ENCODE measurements at regions not wholly inside any gene's neighbourhood (a gene's known extent, or its start where the extent isn't known, plus 50 kb on each side); places are given as distances from the start of the nearest gene placed in this dataset.
A peak's percentile ranks its signal among the peaks of the same experiment; 100 is the strongest.
"Not testable (repeated sequence)": the region's sequence is repeated elsewhere in the genome, so short reads cannot be mapped to it uniquely, and the experiment has no call there.

DNA sequence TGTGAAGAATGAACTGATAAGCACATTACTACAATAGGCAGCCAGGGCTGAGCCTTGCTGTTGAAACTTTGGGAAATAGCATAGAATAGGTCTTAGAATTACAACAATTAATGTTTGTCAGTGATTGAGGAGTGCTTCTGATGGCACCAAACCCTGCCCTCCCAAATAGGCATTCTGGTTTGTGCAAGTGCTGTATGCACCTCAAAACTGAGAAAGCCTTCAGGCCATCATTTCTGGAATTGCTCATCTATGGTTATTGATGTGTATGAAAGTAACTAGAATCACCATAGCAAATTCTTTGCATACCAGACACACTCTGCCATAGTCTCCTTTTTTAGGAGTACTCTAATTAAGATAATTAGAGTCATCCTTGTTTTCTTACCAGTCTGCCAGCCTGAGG lies 585.0 kb upstream of the MBL2 start:
- no peaks in the 10 kb centered on the region for H3K9me3 Mint-ChIP-seq (ENCODE audit: low read depth, unreplicated experiment)
- no peaks in the 10 kb centered on the region for H3K4me1 Mint-ChIP-seq (ENCODE audit: low read depth, unreplicated experiment)
- no peaks in the 10 kb centered on the region for H3K27me3 Mint-ChIP-seq (ENCODE audit: unreplicated experiment)
- CTCF ChIA-PET: no interaction called here
- no peaks in the 10 kb centered on the region for H3K36me3 Mint-ChIP-seq (ENCODE audit: insufficient read depth, unreplicated experiment)
- no peak for DNase-seq
- no TSS peak for BruUV-seq (replicated peaks)
- no peak overlapping the region for H3K4me3 Mint-ChIP-seq (ENCODE audit: low read depth, unreplicated experiment)
- intact Hi-C loops (cut with micrococcal nuclease; ENCODE audit: unreplicated experiment): no loop called here
- TF ChIP-seq, protein P1, sequence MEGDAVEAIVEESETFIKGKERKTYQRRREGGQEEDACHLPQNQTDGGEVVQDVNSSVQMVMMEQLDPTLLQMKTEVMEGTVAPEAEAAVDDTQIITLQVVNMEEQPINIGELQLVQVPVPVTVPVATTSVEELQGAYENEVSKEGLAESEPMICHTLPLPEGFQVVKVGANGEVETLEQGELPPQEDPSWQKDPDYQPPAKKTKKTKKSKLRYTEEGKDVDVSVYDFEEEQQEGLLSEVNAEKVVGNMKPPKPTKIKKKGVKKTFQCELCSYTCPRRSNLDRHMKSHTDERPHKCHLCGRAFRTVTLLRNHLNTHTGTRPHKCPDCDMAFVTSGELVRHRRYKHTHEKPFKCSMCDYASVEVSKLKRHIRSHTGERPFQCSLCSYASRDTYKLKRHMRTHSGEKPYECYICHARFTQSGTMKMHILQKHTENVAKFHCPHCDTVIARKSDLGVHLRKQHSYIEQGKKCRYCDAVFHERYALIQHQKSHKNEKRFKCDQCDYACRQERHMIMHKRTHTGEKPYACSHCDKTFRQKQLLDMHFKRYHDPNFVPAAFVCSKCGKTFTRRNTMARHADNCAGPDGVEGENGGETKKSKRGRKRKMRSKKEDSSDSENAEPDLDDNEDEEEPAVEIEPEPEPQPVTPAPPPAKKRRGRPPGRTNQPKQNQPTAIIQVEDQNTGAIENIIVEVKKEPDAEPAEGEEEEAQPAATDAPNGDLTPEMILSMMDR (IDR thresholded peaks at IDR 0.05; ENCODE audit: unreplicated experiment): no peak
- no peak overlapping the region for H3K27ac Mint-ChIP-seq (ENCODE audit: unreplicated experiment)

DNA sequence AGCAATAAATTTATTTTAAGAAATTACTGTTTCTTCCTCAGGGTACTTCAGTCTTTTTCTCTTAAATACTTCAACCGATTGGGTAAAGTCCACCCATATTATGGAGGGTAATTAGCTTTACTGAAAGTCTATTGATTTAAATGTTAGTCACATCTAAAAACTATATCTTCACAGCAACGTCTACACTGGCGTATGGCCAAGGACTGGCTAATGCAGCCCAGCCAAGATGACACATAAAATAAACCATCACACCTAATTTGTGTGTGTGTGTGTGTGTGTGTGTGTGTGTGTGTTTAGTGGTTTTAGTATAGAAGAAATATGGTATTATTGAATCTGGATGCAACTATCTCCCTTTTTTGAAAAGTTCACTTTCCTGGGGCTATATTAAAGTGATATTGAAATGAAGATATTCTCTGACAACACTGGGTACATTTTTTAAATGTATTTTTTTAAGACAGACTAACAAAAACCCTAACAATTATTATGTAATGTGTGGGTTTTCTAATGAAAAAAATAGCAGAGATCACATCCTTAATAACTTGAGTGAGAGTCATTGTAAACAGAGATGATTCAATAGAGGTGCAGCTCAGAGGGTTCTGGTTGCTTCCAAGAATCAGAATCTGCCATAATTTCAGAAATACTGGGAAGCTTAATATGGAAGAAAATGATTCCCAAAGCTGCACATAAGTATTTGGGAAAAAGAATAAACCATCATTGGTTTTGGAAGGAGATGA lies 584.2 kb upstream of the MBL2 start:
- Mint-ChIP-seq H3K27me3 (ENCODE audit: unreplicated experiment) (no peaks in the 10 kb centered on the region), H3K27ac (ENCODE audit: unreplicated experiment) (no peak overlapping the region), H3K4me3 (ENCODE audit: low read depth, unreplicated experiment) (no peak overlapping the region), H3K36me3 (ENCODE audit: insufficient read depth, unreplicated experiment) (no peaks in the 10 kb centered on the region), H3K9me3 (ENCODE audit: low read depth, unreplicated experiment) (no peaks in the 10 kb centered on the region), H3K4me1 (ENCODE audit: low read depth, unreplicated experiment) (no peaks in the 10 kb centered on the region)
- CTCF ChIA-PET: no interaction called here
- no TSS peak for BruUV-seq (replicated peaks)
- DNase-seq: peak; percentile 1
- TF ChIP-seq, protein P1 (IDR thresholded peaks at IDR 0.05; ENCODE audit: unreplicated experiment): no peak
- intact Hi-C loops (cut with micrococcal nuclease; ENCODE audit: unreplicated experiment): no loop called here

DNA sequence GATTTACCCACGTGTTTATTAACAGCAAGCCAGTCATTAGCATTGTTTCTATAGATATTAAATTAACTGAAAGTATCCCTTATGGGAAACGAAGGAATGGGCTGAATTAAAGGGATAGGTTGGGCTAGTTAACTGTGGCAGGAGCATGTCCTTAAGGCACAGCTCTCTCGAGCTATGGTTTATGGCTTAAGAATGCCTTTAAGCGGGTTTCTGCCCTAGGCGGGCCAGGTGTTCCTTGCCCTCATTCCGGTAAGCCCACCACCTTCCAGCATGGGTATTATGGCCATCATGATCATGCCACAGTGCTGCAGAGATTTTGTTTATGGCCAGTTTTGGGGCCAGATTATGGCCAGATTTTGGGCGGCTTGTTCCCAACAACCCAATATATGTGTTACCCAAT lies 569.9 kb upstream of the MBL2 start:
- H3K4me3 Mint-ChIP-seq (ENCODE audit: low read depth, unreplicated experiment); H3K36me3 Mint-ChIP-seq (ENCODE audit: insufficient read depth, unreplicated experiment); H3K4me1 Mint-ChIP-seq (ENCODE audit: low read depth, unreplicated experiment); BruUV-seq (replicated peaks); H3K27me3 Mint-ChIP-seq (ENCODE audit: unreplicated experiment); H3K27ac Mint-ChIP-seq (ENCODE audit: unreplicated experiment); H3K9me3 Mint-ChIP-seq (ENCODE audit: low read depth, unreplicated experiment); DNase-seq; CTCF ChIA-PET; intact Hi-C loops (cut with micrococcal nuclease; ENCODE audit: unreplicated experiment): not testable (repeated sequence)

DNA sequence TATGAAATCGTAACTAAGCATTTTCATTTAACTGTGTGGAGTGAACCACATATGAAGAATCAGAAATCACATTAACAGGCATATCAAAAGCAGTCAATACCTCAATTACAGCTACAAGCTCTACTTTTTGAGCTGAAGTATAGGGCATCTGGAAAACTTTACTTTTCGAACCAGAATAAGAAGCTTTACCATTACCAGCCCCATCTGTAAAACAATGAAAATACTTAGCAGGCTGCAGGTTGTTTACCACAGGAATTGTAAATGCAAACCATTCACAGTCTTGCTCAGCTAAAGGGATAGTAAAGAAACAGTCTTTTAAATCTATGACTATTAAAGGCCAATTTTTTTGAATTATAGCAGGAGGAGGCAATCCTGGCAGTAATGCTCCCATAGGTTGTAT lies 565.6 kb upstream of the MBL2 start:
- H3K27ac Mint-ChIP-seq (ENCODE audit: unreplicated experiment); H3K27me3 Mint-ChIP-seq (ENCODE audit: unreplicated experiment); CTCF ChIA-PET; H3K4me3 Mint-ChIP-seq (ENCODE audit: low read depth, unreplicated experiment); BruUV-seq (replicated peaks); H3K36me3 Mint-ChIP-seq (ENCODE audit: insufficient read depth, unreplicated experiment); intact Hi-C loops (cut with micrococcal nuclease; ENCODE audit: unreplicated experiment); H3K4me1 Mint-ChIP-seq (ENCODE audit: low read depth, unreplicated experiment); DNase-seq; H3K9me3 Mint-ChIP-seq (ENCODE audit: low read depth, unreplicated experiment): not testable (repeated sequence)

DNA sequence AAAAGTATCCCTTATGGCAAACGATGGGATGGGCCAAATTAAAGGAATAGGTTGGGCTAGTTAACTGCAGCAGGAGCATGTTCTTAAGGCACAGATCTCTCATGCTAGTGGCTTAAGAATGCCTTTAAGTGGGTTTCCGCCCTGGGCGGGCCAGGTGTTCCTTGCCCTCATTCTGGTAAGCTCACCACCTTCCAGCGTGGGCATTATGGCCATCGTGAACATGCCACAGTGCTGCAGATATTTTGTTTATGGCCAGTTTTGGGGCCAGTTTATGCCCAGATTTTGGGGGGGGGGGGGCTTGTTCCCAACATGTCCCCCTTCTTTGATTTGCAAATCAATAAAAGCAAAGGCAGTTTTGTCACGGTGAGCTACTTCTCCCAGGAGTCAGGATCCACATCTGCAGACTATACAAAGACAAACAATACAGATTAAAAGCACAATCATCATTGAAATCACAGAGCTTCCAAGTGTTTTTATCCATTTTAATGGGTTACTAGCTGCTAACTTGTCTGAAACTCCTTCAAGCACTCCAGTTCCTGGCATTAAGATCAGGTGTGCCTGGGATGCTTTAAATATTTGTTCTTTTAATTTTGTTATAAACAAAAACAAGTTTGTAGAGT lies 563.3 kb upstream of the MBL2 start:
- H3K36me3 Mint-ChIP-seq (ENCODE audit: insufficient read depth, unreplicated experiment); H3K4me1 Mint-ChIP-seq (ENCODE audit: low read depth, unreplicated experiment); BruUV-seq (replicated peaks); intact Hi-C loops (cut with micrococcal nuclease; ENCODE audit: unreplicated experiment); H3K4me3 Mint-ChIP-seq (ENCODE audit: low read depth, unreplicated experiment); CTCF ChIA-PET; H3K27me3 Mint-ChIP-seq (ENCODE audit: unreplicated experiment); H3K9me3 Mint-ChIP-seq (ENCODE audit: low read depth, unreplicated experiment); H3K27ac Mint-ChIP-seq (ENCODE audit: unreplicated experiment); DNase-seq: not testable (repeated sequence)

DNA sequence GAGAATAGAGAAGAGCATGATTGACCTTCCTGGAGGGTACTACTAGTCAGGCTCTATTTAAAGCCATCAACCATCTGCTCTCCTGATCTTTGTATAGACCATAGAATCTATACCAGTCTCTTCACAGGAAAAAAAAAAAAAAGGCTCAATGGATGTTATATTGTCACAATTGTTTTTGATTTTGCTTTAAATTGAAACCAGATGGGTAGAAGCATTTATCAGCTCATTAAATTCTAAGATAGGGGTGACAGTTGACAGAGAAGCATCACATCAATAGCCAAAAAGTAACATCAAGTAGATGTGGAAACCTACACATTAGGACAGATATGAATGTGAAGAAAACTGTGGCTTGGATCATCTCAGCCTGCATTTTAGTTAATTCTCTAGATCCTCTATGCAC lies 558.9 kb upstream of the MBL2 start:
- intact Hi-C loops (cut with micrococcal nuclease; ENCODE audit: unreplicated experiment): no loop called here
- no peak overlapping the region for H3K4me3 Mint-ChIP-seq (ENCODE audit: low read depth, unreplicated experiment)
- DNase-seq: no peak
- no peak overlapping the region for H3K27ac Mint-ChIP-seq (ENCODE audit: unreplicated experiment)
- BruUV-seq (replicated peaks): no TSS peak
- no peaks in the 10 kb centered on the region for H3K4me1 Mint-ChIP-seq (ENCODE audit: low read depth, unreplicated experiment)
- peaks cover 2% of the 10 kb centered on the region for H3K9me3 Mint-ChIP-seq (ENCODE audit: low read depth, unreplicated experiment)
- TF ChIP-seq, protein P1 (IDR thresholded peaks at IDR 0.05; ENCODE audit: unreplicated experiment): no peak
- no peaks in the 10 kb centered on the region for H3K36me3 Mint-ChIP-seq (ENCODE audit: insufficient read depth, unreplicated experiment)
- CTCF ChIA-PET: no interaction called here
- H3K27me3 Mint-ChIP-seq (ENCODE audit: unreplicated experiment): no peaks in the 10 kb centered on the region

DNA sequence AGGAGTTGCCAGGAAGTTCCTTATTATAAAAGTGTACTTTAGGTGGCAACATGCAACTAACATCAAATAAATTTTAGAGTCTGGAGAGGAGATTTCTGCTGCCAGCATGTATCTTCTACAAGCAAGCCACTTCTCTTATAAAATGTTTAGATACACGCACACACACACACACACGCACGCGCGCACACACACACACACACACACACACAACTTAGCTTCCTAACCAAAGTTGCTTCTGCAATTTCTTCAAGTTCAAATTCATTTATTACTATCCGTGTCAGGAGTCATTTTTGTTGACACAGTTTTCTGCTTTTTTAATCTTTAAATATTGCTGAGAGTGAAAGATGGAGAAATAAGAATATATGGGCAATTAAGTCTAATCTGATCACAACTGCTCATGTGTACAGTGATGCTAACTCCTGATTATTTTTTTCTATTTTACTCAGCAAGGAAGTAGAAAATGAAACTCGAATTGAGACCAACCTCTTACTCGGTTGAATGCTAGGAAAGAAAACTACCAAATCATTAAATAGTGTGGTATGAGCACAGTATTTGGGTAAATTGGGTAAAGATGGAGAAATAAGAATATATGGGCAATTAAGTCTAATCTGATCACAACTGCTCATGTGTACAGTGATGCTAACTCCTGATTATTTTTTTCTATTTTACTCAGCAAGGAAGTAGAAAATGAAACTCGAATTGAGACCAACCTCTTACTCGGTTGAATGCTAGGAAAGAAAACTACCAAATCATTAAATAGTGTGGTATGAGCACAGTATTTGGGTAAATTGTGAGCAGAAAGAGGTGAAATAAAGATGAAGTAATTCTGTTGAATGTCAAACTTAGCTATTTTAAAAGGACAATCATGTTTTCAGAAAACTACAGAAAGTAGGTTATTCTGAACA lies 554.1 kb upstream of the MBL2 start:
- H3K27me3 Mint-ChIP-seq (ENCODE audit: unreplicated experiment); H3K27ac Mint-ChIP-seq (ENCODE audit: unreplicated experiment); CTCF ChIA-PET; intact Hi-C loops (cut with micrococcal nuclease; ENCODE audit: unreplicated experiment); H3K9me3 Mint-ChIP-seq (ENCODE audit: low read depth, unreplicated experiment); H3K36me3 Mint-ChIP-seq (ENCODE audit: insufficient read depth, unreplicated experiment); BruUV-seq (replicated peaks); H3K4me1 Mint-ChIP-seq (ENCODE audit: low read depth, unreplicated experiment); DNase-seq; H3K4me3 Mint-ChIP-seq (ENCODE audit: low read depth, unreplicated experiment): not testable (repeated sequence)

Data from Calu3 (cell line).